ENCODE measurements at regions not wholly inside any gene's neighbourhood (a gene's known extent, or its start where the extent isn't known, plus 50 kb on each side); places are given as distances from the start of the nearest gene placed in this dataset.

GRCh38 chr10:33026422-33026821 is 68.4 kb upstream of the ITGB1 start:
- no peak for TF ChIP-seq POLR2A (IDR thresholded peaks at IDR 0.05)
- TF ChIP-seq CTCF (IDR thresholded peaks at IDR 0.05), result no peak
- no peak for TF ChIP-seq POLR2AphosphoS5 (IDR thresholded peaks at IDR 0.05)

Measured in prostate gland (tissue), 2 donors.